CD14-positive monocyte (primary cell): ENCODE measurements at regions not wholly inside any gene's neighbourhood (a gene's known extent, or its start where the extent isn't known, plus 50 kb on each side); places are given as distances from the start of the nearest gene placed in this dataset.

ENCODE experiments used
- DNase-seq, 3 donors: peaks; one replicate each; pipeline ENCODE4 v3.0.0-alpha.2; 2011 to 2022
- H2AFZ ChIP-seq: 2 replicates; pipeline ENCODE4 v1.6.0; 2012; ENCODE audit warnings: mild to moderate bottlenecking, low read depth, low read length, inconsistent platforms; ENCODE audit not compliant: insufficient read depth, poor library complexity, severe bottlenecking
- H3K27ac ChIP-seq, 2 donors: 1 replicate in 1 of 2; 2 replicates in 1 of 2; pipeline ENCODE4 v1.5.1; 2012 to 2013; ENCODE audit warnings: low read length in 2 of 2, control low read depth in 1 of 2, inconsistent platforms in 1 of 2, low read depth in 1 of 2, mild to moderate bottlenecking in 1 of 2
- H3K27me3 ChIP-seq, 2 donors: one replicate each; pipeline versions ENCODE4 v1.6.0 to v1.6.1; 2011 to 2013; ENCODE audit warnings: low read length in 2 of 2; ENCODE audit not compliant: control insufficient read depth in 2 of 2, insufficient read depth in 2 of 2
- H3K36me3 ChIP-seq, 2 donors: replicated peaks in 1 of 2; 1 replicate in 1 of 2; 2 replicates in 1 of 2; pipeline versions ENCODE4 v1.5.1 to v1.6.1; 2012 to 2013; ENCODE audit warnings: low read length in 2 of 2, control low read depth in 1 of 2, inconsistent platforms in 1 of 2, mild to moderate bottlenecking in 1 of 2; ENCODE audit not compliant: insufficient read depth in 2 of 2, control insufficient read depth in 1 of 2
- H3K4me1 ChIP-seq, 2 donors: 1 replicate in 1 of 2; 2 replicates in 1 of 2; pipeline versions ENCODE4 v1.5.1 to v1.6.1; 2012 to 2013; ENCODE audit warnings: low read length in 2 of 2, control low read depth in 1 of 2, inconsistent platforms in 1 of 2, mild to moderate bottlenecking in 1 of 2, moderate library complexity in 1 of 2; ENCODE audit not compliant: insufficient read depth in 2 of 2, control insufficient read depth in 1 of 2
- H3K4me2 ChIP-seq: replicated peaks from 2 replicates; pipeline ENCODE3; 2012; ENCODE audit warnings: low read length, moderate library complexity, mild to moderate bottlenecking; ENCODE audit not compliant: poor library complexity, severe bottlenecking; ENCODE audit errors: extremely low read depth
- H3K4me3 ChIP-seq, 3 experiments: fragments of 200-600 bp in 1 of 3; sonication (generic) in 1 of 3; replicated peaks in 1 of 3; 1 replicate in 2 of 3; 2 replicates in 1 of 3; pipeline ENCODE4 v1.5.1; 2011 to 2013; ENCODE audit warnings: low read length in 3 of 3, mild to moderate bottlenecking in 3 of 3, control low read depth in 2 of 3, low read depth in 2 of 3, inconsistent platforms in 1 of 3, moderate library complexity in 1 of 3
- H3K79me2 ChIP-seq: 2 replicates; pipeline ENCODE4 v1.6.0; 2012; ENCODE audit warnings: mild to moderate bottlenecking, control low read depth, inconsistent platforms, low read length, moderate library complexity; ENCODE audit not compliant: insufficient read depth
- H3K9ac ChIP-seq: 2 replicates; pipeline ENCODE4 v1.6.0; 2017; ENCODE audit warnings: low read length, mild to moderate bottlenecking; ENCODE audit not compliant: insufficient read depth, poor library complexity, severe bottlenecking
- H3K9me3 ChIP-seq, 2 donors: replicated peaks in 1 of 2; 1 replicate in 1 of 2; 2 replicates in 1 of 2; pipeline versions ENCODE4 v1.5.1 to v1.6.1; 2012 to 2013; ENCODE audit warnings: low read length in 2 of 2, control low read depth in 1 of 2; ENCODE audit not compliant: control insufficient read depth in 1 of 2, insufficient read depth in 1 of 2
- H4K20me1 ChIP-seq: 2 replicates; pipeline ENCODE4 v1.6.0; 2012; ENCODE audit warnings: mild to moderate bottlenecking, low read length, control low read depth, moderate library complexity; ENCODE audit not compliant: insufficient read depth
- H3K27ac Mint-ChIP-seq, 7 donors: one replicate each; pipeline ENCODE4 v1.8.0; 2020; ENCODE audit warnings: mild to moderate bottlenecking in 7 of 7, mixed read lengths in 7 of 7, moderate library complexity in 6 of 7, inconsistent platforms in 2 of 7
- H3K27me3 Mint-ChIP-seq, 3 donors: one replicate each; pipeline ENCODE4 v1.8.0; 2021 to 2022; ENCODE audit warnings: low read depth in 3 of 3, mild to moderate bottlenecking in 3 of 3, mixed read lengths in 3 of 3, moderate library complexity in 3 of 3, inconsistent platforms in 1 of 3
- H3K36me3 Mint-ChIP-seq, 2 donors: one replicate each; pipeline ENCODE4 v1.8.0; 2020; ENCODE audit warnings: mixed read lengths in 2 of 2, inconsistent platforms in 1 of 2, mild to moderate bottlenecking in 1 of 2
- H3K4me1 Mint-ChIP-seq: one replicate; pipeline ENCODE4 v1.8.0; 2020; ENCODE audit warnings: mild to moderate bottlenecking, mixed read lengths
- H3K4me3 Mint-ChIP-seq, 2 donors: one replicate each; pipeline ENCODE4 v1.8.0; 2020; ENCODE audit warnings: mild to moderate bottlenecking in 2 of 2, mixed read lengths in 2 of 2, moderate library complexity in 1 of 2
- H3K9me3 Mint-ChIP-seq, 7 donors: one replicate each; pipeline ENCODE4 v1.8.0; 2020 to 2022; ENCODE audit warnings: mixed read lengths in 7 of 7, mild to moderate bottlenecking in 6 of 7, moderate library complexity in 6 of 7, inconsistent platforms in 2 of 7
- WGBS: methylation state at CpG from one replicate; pipeline ENCODE4 v1.1.5; 2013; ENCODE audit warnings: missing lambda C conversion rate; ENCODE audit not compliant: insufficient coverage; 5-methylcytosine and 5-hydroxymethylcytosine counted together
- intact Hi-C, 2 donors: fragments of 100-400 bp; cut with micrococcal nuclease; formaldehyde crosslinking; loops; one replicate each; pipeline versions ENCODE4 v1.15.0 to v1.15.1; 2023
- TF ChIP-seq, protein P1 (sequence below): fragments of 200-600 bp; IDR thresholded peaks from one replicate; pipeline ENCODE4 v1.8.0; 2022; ENCODE audit warnings: antibody characterized with exemption, mild to moderate bottlenecking

DNA sequence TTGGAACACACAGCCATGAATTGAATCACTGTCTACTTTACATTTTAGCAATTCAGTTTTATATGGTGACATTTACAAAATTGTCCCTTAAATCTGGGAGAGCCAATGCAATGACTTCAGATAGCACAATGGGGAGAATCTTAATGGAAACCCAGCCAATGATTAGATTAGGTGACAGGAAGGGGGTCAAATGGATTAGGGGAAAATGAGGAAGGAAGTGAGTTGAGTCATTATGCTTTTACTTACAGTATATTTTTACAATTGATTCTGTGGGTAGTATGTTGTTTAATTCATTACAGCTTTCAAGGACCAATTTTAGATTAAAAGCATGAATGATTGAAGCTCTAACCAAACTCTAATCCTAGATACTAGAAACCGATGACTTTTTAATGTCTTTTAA lies 229.8 kb downstream of the SOX4 start:
- no peak for DNase-seq
- WGBS: no CpG with 5 or more reads among the region's 1 CpG
- Histone ChIP-seq H3K4me3 (no peak overlapping the region), H2AFZ (no peak overlapping the region), H3K4me1 (peaks cover 0 to 9% of the 10 kb centered on the region in 2 donors), H3K4me2 (no peak overlapping the region), H3K9me3 (no peaks in the 10 kb centered on the region), H3K36me3 (no peaks in the 10 kb centered on the region), H3K27me3 (no peaks in the 10 kb centered on the region), H3K27ac (no peak overlapping the region), H3K9ac (no peak overlapping the region), H4K20me1 (no peaks in the 10 kb centered on the region), H3K79me2 (no peaks in the 10 kb centered on the region)
- peaks cover 3% of the 10 kb centered on the region for H3K4me1 Mint-ChIP-seq
- no peaks in the 10 kb centered on the region for H3K27me3 Mint-ChIP-seq
- intact Hi-C loops: no loop called here
- peaks cover 0 to 3% (median 0%) of the 10 kb centered on the region in 7 donors for H3K9me3 Mint-ChIP-seq
- TF ChIP-seq, protein P1, sequence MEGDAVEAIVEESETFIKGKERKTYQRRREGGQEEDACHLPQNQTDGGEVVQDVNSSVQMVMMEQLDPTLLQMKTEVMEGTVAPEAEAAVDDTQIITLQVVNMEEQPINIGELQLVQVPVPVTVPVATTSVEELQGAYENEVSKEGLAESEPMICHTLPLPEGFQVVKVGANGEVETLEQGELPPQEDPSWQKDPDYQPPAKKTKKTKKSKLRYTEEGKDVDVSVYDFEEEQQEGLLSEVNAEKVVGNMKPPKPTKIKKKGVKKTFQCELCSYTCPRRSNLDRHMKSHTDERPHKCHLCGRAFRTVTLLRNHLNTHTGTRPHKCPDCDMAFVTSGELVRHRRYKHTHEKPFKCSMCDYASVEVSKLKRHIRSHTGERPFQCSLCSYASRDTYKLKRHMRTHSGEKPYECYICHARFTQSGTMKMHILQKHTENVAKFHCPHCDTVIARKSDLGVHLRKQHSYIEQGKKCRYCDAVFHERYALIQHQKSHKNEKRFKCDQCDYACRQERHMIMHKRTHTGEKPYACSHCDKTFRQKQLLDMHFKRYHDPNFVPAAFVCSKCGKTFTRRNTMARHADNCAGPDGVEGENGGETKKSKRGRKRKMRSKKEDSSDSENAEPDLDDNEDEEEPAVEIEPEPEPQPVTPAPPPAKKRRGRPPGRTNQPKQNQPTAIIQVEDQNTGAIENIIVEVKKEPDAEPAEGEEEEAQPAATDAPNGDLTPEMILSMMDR: no peak
- H3K36me3 Mint-ChIP-seq: no peaks in the 10 kb centered on the region
- H3K27ac Mint-ChIP-seq: no peak overlapping the region
- H3K4me3 Mint-ChIP-seq: no peak overlapping the region

DNA sequence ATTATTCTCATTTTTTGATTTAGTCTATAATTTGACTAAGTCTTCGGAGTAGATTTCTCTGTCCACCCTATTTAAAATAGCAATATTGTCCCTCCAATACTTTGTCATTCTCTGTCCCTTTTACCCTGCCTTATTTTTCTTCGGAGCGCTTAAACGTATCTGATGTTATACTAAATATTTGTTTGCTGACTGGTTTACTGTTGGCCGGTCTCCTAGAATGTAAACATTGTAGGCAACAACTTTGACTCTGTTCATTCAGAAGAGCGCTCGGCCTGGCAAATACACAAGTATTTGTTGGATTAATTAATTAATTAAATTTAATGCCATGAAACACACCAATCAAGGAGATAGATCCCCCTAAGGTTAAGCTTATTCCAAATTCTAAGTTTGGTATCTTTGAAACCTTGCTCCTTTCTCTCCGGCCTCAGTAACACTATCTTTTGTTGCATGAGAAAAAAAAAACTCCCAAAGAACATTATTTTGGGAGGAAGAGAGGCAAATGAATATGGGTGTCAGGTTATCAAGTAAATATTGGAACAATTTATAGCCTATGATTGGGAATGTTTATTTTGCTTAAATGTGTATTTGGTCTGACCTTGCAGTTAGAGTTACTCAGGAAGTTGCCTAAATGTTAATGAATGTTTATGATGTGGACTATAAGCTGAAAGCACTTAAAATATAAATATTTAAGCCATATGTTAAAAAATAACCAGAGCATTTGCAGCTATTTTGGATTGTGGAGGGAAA lies 231.1 kb downstream of the SOX4 start:
- Histone ChIP-seq H3K36me3 (no peaks in the 10 kb centered on the region), H4K20me1 (no peaks in the 10 kb centered on the region), H3K9me3 (no peaks in the 10 kb centered on the region), H3K4me1 (peaks cover 0 to 9% of the 10 kb centered on the region in 2 donors), H3K4me2 (no peak overlapping the region), H3K9ac (no peak overlapping the region), H3K79me2 (no peaks in the 10 kb centered on the region), H3K4me3 (no peak overlapping the region), H2AFZ (no peak overlapping the region), H3K27me3 (no peaks in the 10 kb centered on the region), H3K27ac (no peak overlapping the region)
- Mint-ChIP-seq H3K9me3 (peaks cover 0 to 3% (median 0%) of the 10 kb centered on the region in 7 donors), H3K36me3 (no peaks in the 10 kb centered on the region), H3K27me3 (no peaks in the 10 kb centered on the region), H3K27ac (no peak overlapping the region), H3K4me1 (peaks cover 3% of the 10 kb centered on the region), H3K4me3 (no peak overlapping the region)
- no peak for DNase-seq
- intact Hi-C loops: no loop called here
- TF ChIP-seq, protein P1: no peak
- WGBS: no CpG with 5 or more reads among the region's 8 CpGs
